ENCODE measurements at regions not wholly inside any gene's neighbourhood (a gene's known extent, or its start where the extent isn't known, plus 50 kb on each side); places are given as distances from the start of the nearest gene placed in this dataset.

DNA sequence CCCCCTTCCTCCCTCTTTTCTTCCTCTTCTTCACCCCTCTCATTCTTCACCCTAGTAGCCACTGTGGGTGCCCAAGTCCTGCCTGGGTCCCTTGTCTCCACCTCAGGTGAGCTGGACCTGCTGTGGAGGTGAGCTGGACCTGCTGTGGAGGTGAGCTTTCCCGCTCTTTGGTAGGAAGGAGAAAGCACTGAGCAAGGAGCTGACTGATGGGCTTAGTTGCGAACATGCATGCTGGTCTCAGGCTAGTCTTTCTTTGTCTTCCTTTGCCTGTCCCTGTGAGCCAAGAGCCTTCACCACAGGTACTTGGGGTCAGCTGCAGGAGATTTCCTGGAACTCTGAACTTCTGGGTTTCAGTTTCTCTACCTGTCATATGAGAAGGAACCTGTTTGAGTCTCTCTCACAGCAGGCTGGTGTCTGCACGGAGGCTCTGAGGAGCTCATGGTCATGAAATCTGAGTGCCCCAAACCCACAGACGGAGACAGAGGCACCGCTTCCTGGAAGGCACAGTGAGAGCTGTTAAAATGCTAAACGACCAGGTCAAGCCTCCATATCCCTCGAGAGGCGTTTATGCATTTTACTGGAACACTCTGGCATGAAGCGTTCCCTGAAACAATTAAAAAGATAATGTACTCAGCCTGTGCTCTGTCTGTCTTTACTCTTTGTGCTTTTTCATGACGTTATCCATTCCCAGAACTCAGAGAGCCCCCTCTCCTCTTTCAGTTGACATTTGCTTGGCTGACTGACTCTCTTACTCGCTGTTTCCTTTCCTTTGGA lies 69.5 kb downstream of the RHOU start:
- Mint-ChIP-seq H3K36me3 (no peaks in the 10 kb centered on the region), H3K4me3 (no peak overlapping the region), H3K4me1 (peaks cover 35% of the 10 kb centered on the region), H3K9me3 (peaks cover 3 to 15% (median 6%) of the 10 kb centered on the region in 7 donors), H3K27me3 (ENCODE audit: low read depth in 3 of 3) (peaks cover 0 to 3% (median 2%) of the 10 kb centered on the region in 3 donors), H3K27ac (peak overlapping the region in 2 of 7 donors; percentile 9 to 39)
- intact Hi-C loops (cut with micrococcal nuclease), result no loop called here
- Histone ChIP-seq H3K4me3 (replicated peaks in 1 of 3; ENCODE audit: low read depth in 2 of 3, low read length in 3 of 3) (no peak overlapping the region), H3K9ac (ENCODE audit: insufficient read depth, low read length, poor library complexity, severe bottlenecking) (no peak overlapping the region), H3K4me2 (replicated peaks; ENCODE audit: extremely low read depth, low read length, poor library complexity, severe bottlenecking) (no peak overlapping the region), H2AFZ (ENCODE audit: insufficient read depth, low read depth, low read length, poor library complexity, severe bottlenecking) (peak overlapping the region; percentile 42), H3K79me2 (ENCODE audit: insufficient read depth, low read length) (no peaks in the 10 kb centered on the region), H3K27ac (ENCODE audit: low read depth in 1 of 2, low read length in 2 of 2) (no peak overlapping the region), H3K27me3 (ENCODE audit: control insufficient read depth in 2 of 2, insufficient read depth in 2 of 2, low read length in 2 of 2) (no peaks in the 10 kb centered on the region), H3K36me3 (replicated peaks in 1 of 2; ENCODE audit: control insufficient read depth in 1 of 2, insufficient read depth in 2 of 2, low read length in 2 of 2) (no peaks in the 10 kb centered on the region), H3K9me3 (replicated peaks in 1 of 2; ENCODE audit: control insufficient read depth in 1 of 2, insufficient read depth in 1 of 2, low read length in 2 of 2) (peaks cover 0 to 2% of the 10 kb centered on the region in 2 donors), H3K4me1 (ENCODE audit: control insufficient read depth in 1 of 2, insufficient read depth in 2 of 2, low read length in 2 of 2) (peaks cover 18 to 29% of the 10 kb centered on the region in 2 donors), H4K20me1 (ENCODE audit: insufficient read depth, low read length) (no peaks in the 10 kb centered on the region)
- DNase-seq, result no peak
- WGBS (ENCODE audit: insufficient coverage), result 60% methylated on average over 11 of the region's 11 CpGs
- TF ChIP-seq, protein P1, sequence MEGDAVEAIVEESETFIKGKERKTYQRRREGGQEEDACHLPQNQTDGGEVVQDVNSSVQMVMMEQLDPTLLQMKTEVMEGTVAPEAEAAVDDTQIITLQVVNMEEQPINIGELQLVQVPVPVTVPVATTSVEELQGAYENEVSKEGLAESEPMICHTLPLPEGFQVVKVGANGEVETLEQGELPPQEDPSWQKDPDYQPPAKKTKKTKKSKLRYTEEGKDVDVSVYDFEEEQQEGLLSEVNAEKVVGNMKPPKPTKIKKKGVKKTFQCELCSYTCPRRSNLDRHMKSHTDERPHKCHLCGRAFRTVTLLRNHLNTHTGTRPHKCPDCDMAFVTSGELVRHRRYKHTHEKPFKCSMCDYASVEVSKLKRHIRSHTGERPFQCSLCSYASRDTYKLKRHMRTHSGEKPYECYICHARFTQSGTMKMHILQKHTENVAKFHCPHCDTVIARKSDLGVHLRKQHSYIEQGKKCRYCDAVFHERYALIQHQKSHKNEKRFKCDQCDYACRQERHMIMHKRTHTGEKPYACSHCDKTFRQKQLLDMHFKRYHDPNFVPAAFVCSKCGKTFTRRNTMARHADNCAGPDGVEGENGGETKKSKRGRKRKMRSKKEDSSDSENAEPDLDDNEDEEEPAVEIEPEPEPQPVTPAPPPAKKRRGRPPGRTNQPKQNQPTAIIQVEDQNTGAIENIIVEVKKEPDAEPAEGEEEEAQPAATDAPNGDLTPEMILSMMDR (IDR thresholded peaks at IDR 0.05), result no peak

GRCh38 chr1:228807904-228808605 lies 72.8 kb downstream of the RHOU start:
- H3K4me1 Mint-ChIP-seq, result peaks cover 41% of the 10 kb centered on the region
- Histone ChIP-seq H3K79me2 (ENCODE audit: insufficient read depth, low read length) (no peaks in the 10 kb centered on the region), H3K27me3 (ENCODE audit: control insufficient read depth in 2 of 2, insufficient read depth in 2 of 2, low read length in 2 of 2) (no peaks in the 10 kb centered on the region), H3K9ac (ENCODE audit: insufficient read depth, low read length, poor library complexity, severe bottlenecking) (no peak overlapping the region), H3K4me2 (replicated peaks; ENCODE audit: extremely low read depth, low read length, poor library complexity, severe bottlenecking) (no peak overlapping the region), H3K36me3 (replicated peaks in 1 of 2; ENCODE audit: control insufficient read depth in 1 of 2, insufficient read depth in 2 of 2, low read length in 2 of 2) (no peaks in the 10 kb centered on the region), H3K4me1 (ENCODE audit: control insufficient read depth in 1 of 2, insufficient read depth in 2 of 2, low read length in 2 of 2) (peaks cover 26 to 30% of the 10 kb centered on the region in 2 donors), H4K20me1 (ENCODE audit: insufficient read depth, low read length) (no peaks in the 10 kb centered on the region), H3K27ac (ENCODE audit: low read depth in 1 of 2, low read length in 2 of 2) (no peak overlapping the region), H3K4me3 (replicated peaks in 1 of 3; ENCODE audit: low read depth in 2 of 3, low read length in 3 of 3) (no peak overlapping the region), H2AFZ (ENCODE audit: insufficient read depth, low read depth, low read length, poor library complexity, severe bottlenecking) (no peak overlapping the region), H3K9me3 (replicated peaks in 1 of 2; ENCODE audit: control insufficient read depth in 1 of 2, insufficient read depth in 1 of 2, low read length in 2 of 2) (no peaks in the 10 kb centered on the region)
- TF ChIP-seq, protein P1 (IDR thresholded peaks at IDR 0.05), result no peak
- H3K36me3 Mint-ChIP-seq, result no peaks in the 10 kb centered on the region
- WGBS (ENCODE audit: insufficient coverage), result 92% methylated on average over 6 of the region's 7 CpGs
- H3K4me3 Mint-ChIP-seq, result no peak overlapping the region
- DNase-seq, result no peak
- intact Hi-C loops (cut with micrococcal nuclease), result no loop called here
- H3K27ac Mint-ChIP-seq, result peak overlapping the region in 1 of 7 donors; percentile 55
- peaks cover 0 to 3% (median 2%) of the 10 kb centered on the region in 3 donors for H3K27me3 Mint-ChIP-seq (ENCODE audit: low read depth in 3 of 3)
- H3K9me3 Mint-ChIP-seq, result no peaks in the 10 kb centered on the region

Measured in CD14-positive monocyte (primary cell).